GM23248 (cell line): ENCODE measurements at regions not wholly inside any gene's neighbourhood (a gene's known extent, or its start where the extent isn't known, plus 50 kb on each side); places are given as distances from the start of the nearest gene placed in this dataset.

Experiments
- DNase-seq: peaks from one replicate; pipeline ENCODE4 v3.0.0-alpha.2; 2015
- H2AFZ ChIP-seq: fragments of 200-600 bp; sonication (generic); 2 replicates; pipeline ENCODE4 v1.6.1; 2016; ENCODE audit warnings: antibody characterized with exemption
- H3F3A ChIP-seq: fragments of 200-600 bp; sonication (generic); 2 replicates; pipeline ENCODE4 v1.6.1; 2016; ENCODE audit warnings: mild to moderate bottlenecking, antibody characterized with exemption, mixed run types; ENCODE audit not compliant: insufficient read depth
- H3K27ac ChIP-seq: fragments of 200-600 bp; sonication (generic); 2 replicates; pipeline ENCODE4 v1.5.1; 2016; ENCODE audit warnings: mild to moderate bottlenecking
- H3K27me3 ChIP-seq: fragments of 200-600 bp; sonication (generic); replicated peaks from 2 replicates; pipeline ENCODE4 v1.6.1; 2016; ENCODE audit warnings: mild to moderate bottlenecking; ENCODE audit not compliant: insufficient read depth
- H3K36me3 ChIP-seq: fragments of 200-600 bp; sonication (generic); 2 replicates; pipeline ENCODE4 v1.6.1; 2016; ENCODE audit warnings: low read depth, mild to moderate bottlenecking
- H3K4me1 ChIP-seq: fragments of 200-600 bp; sonication (generic); 2 replicates; pipeline ENCODE4 v1.6.1; 2016; ENCODE audit warnings: mild to moderate bottlenecking; ENCODE audit not compliant: insufficient read depth
- H3K4me2 ChIP-seq: fragments of 200-600 bp; sonication (generic); one replicate; pipeline ENCODE4 v1.6.1; 2016; ENCODE audit warnings: mild to moderate bottlenecking; ENCODE audit not compliant: unreplicated experiment
- H3K4me3 ChIP-seq: fragments of 200-600 bp; sonication (generic); 2 replicates; pipeline ENCODE4 v1.5.1; 2016; ENCODE audit warnings: mild to moderate bottlenecking
- H3K79me2 ChIP-seq: fragments of 200-600 bp; sonication (generic); 2 replicates; pipeline ENCODE4 v1.6.1; 2016; ENCODE audit warnings: mild to moderate bottlenecking; ENCODE audit not compliant: insufficient read depth
- H3K9ac ChIP-seq: fragments of 200-600 bp; sonication (generic); 2 replicates; pipeline ENCODE4 v1.6.1; 2016; ENCODE audit warnings: mild to moderate bottlenecking
- H3K9me2 ChIP-seq: fragments of 200-600 bp; sonication (generic); 2 replicates; pipeline ENCODE4 v1.6.1; 2016; ENCODE audit warnings: mixed run types, mild to moderate bottlenecking, moderate library complexity; ENCODE audit not compliant: insufficient read depth
- H3K9me3 ChIP-seq: fragments of 200-600 bp; sonication (generic); one replicate; pipeline ENCODE4 v1.6.1; 2017; ENCODE audit warnings: low read depth
- H4K20me1 ChIP-seq: fragments of 200-600 bp; sonication (generic); 2 replicates; pipeline ENCODE4 v1.6.0; 2016; ENCODE audit not compliant: insufficient read depth
- EZH2 ChIP-seq: fragments of 200-600 bp; sonication (generic); IDR thresholded peaks from 2 replicates; pipeline ENCODE4 v1.6.1; 2018; ENCODE audit warnings: antibody characterized with exemption, mild to moderate bottlenecking; ENCODE audit not compliant: insufficient read depth, poor library complexity, severe bottlenecking
- EZH2phosphoT487 ChIP-seq: fragments of 200-600 bp; sonication (generic); IDR thresholded peaks from 2 replicates; pipeline ENCODE4 v1.6.1; 2018; ENCODE audit warnings: antibody characterized with exemption, moderate library complexity, mild to moderate bottlenecking, low read depth; ENCODE audit not compliant: insufficient read depth
- WGBS, 2 experiments: methylation state at CpG; one replicate each; pipeline ENCODE4 v1.1.6; 2015 to 2017; ENCODE audit warnings: low lambda C conversion rate in 2 of 2, low coverage in 1 of 2; ENCODE audit errors: missing lambda C conversion rate in 2 of 2; 5-methylcytosine and 5-hydroxymethylcytosine counted together
- in situ Hi-C: fragments of 300-500 bp; cut with MboI; formaldehyde crosslinking; loops from 2 replicates; pipeline ENCODE4 v1.15.0; 2020

GRCh38 chr5:68409259-68409658, 193.7 kb downstream of the PIK3R1 start:
- no peak for TF ChIP-seq EZH2
- no peak for TF ChIP-seq EZH2phosphoT487
- 45 to 47% methylated on average over 3 of the region's 3 CpGs for WGBS, 2 experiments

GRCh38 chr5:68411161-68411560, 195.6 kb downstream of the PIK3R1 start:
- H3K27ac ChIP-seq: no peak overlapping the region
- no peaks in the 10 kb centered on the region for H4K20me1 ChIP-seq
- H3K9me2 ChIP-seq: no peaks in the 10 kb centered on the region
- H3K9ac ChIP-seq: no peak overlapping the region
- no peak for TF ChIP-seq EZH2phosphoT487
- no peak overlapping the region for H3K4me2 ChIP-seq
- no peak overlapping the region for H2AFZ ChIP-seq
- H3K4me1 ChIP-seq: peaks cover 11% of the 10 kb centered on the region
- 73 to 78% methylated on average over 4 of the region's 4 CpGs for WGBS, 2 experiments
- no peaks in the 10 kb centered on the region for H3F3A ChIP-seq
- no peaks in the 10 kb centered on the region for H3K79me2 ChIP-seq
- in situ Hi-C loops: no loop called here
- no peaks in the 10 kb centered on the region for H3K27me3 ChIP-seq
- DNase-seq: no peak
- no peaks in the 10 kb centered on the region for H3K36me3 ChIP-seq
- no peak overlapping the region for H3K4me3 ChIP-seq
- no peaks in the 10 kb centered on the region for H3K9me3 ChIP-seq

More at GRCh38 chr5:68409259-68409658, 193.7 kb downstream of the PIK3R1 start:
- Histone ChIP-seq H3F3A (no peaks in the 10 kb centered on the region), H3K36me3 (no peaks in the 10 kb centered on the region), H3K9ac (no peak overlapping the region), H2AFZ (0 out of 2 replicates have a peak overlapping the region, but pooled peaks have one; percentile 30), H3K4me1 (peaks cover 17% of the 10 kb centered on the region), H3K9me2 (no peaks in the 10 kb centered on the region), H3K4me2 (peak overlapping the region; percentile 37), H3K27me3 (no peaks in the 10 kb centered on the region), H3K4me3 (no peak overlapping the region), H3K79me2 (no peaks in the 10 kb centered on the region), H3K9me3 (no peaks in the 10 kb centered on the region), H4K20me1 (no peaks in the 10 kb centered on the region), H3K27ac (peak overlapping the region; percentile 22; the same call in 1 of the 2 replicates)
- in situ Hi-C loops: no loop called here
- peak; percentile 80 for DNase-seq

- Histone ChIP-seq H3K36me3 (no peaks in the 10 kb centered on the region), H3K9ac (no peak overlapping the region), H3K4me3 (no peak overlapping the region), H3F3A (no peaks in the 10 kb centered on the region), H3K27ac (no peak overlapping the region), H3K9me2 (no peaks in the 10 kb centered on the region), H3K9me3 (no peaks in the 10 kb centered on the region), H3K79me2 (no peaks in the 10 kb centered on the region), H3K4me1 (peaks cover 24% of the 10 kb centered on the region), H3K27me3 (no peaks in the 10 kb centered on the region), H3K4me2 (no peak overlapping the region), H2AFZ (peak overlapping the region; percentile 43), H4K20me1 (no peaks in the 10 kb centered on the region)
- TF ChIP-seq EZH2: no peak
- no peak for TF ChIP-seq EZH2phosphoT487
- in situ Hi-C loops: no loop called here
- WGBS, 2 experiments: 58 to 62% methylated on average over 4 of the region's 4 CpGs
- no peak for DNase-seq
These were observed 199.9 kb downstream of the PIK3R1 start for GRCh38 chr5:68415177-68416085.

GRCh38 chr5:68416714-68417113, 201.2 kb downstream of the PIK3R1 start:
- no peak overlapping the region for H3K9ac ChIP-seq
- H2AFZ ChIP-seq: no peak overlapping the region
- in situ Hi-C loops: no loop called here
- WGBS, 2 experiments: 100% methylated on average over 1 of the region's 1 CpG
- H3F3A ChIP-seq: no peaks in the 10 kb centered on the region
- H3K79me2 ChIP-seq: no peaks in the 10 kb centered on the region
- no peak overlapping the region for H3K27ac ChIP-seq
- no peak overlapping the region for H3K4me2 ChIP-seq
- peaks cover 28% of the 10 kb centered on the region for H3K4me1 ChIP-seq
- DNase-seq: no peak
- no peaks in the 10 kb centered on the region for H3K36me3 ChIP-seq
- no peaks in the 10 kb centered on the region for H4K20me1 ChIP-seq
- no peak for TF ChIP-seq EZH2phosphoT487
- no peak for TF ChIP-seq EZH2
- H3K9me3 ChIP-seq: no peaks in the 10 kb centered on the region
- H3K4me3 ChIP-seq: no peak overlapping the region
- no peaks in the 10 kb centered on the region for H3K9me2 ChIP-seq
- no peaks in the 10 kb centered on the region for H3K27me3 ChIP-seq

GRCh38 chr5:68418201-68418600, 202.6 kb downstream of the PIK3R1 start:
- Histone ChIP-seq H3K4me1 (peaks cover 34% of the 10 kb centered on the region), H3K27me3 (no peaks in the 10 kb centered on the region), H3K79me2 (no peaks in the 10 kb centered on the region), H3K27ac (peak overlapping the region; percentile 52), H3K4me3 (no peak overlapping the region; the same call in 1 of the 2 replicates), H3K4me2 (peak overlapping the region; percentile 43), H3K36me3 (no peaks in the 10 kb centered on the region), H3K9ac (no peak overlapping the region), H2AFZ (no peak overlapping the region), H4K20me1 (no peaks in the 10 kb centered on the region), H3K9me3 (no peaks in the 10 kb centered on the region), H3K9me2 (no peaks in the 10 kb centered on the region), H3F3A (no peaks in the 10 kb centered on the region)
- 68 to 69% methylated on average over 3 of the region's 3 CpGs for WGBS, 2 experiments
- TF ChIP-seq EZH2phosphoT487 (no peak), EZH2 (no peak)
- DNase-seq: peak; percentile 70
- in situ Hi-C loops: no loop called here
